Mammary epithelial cell (primary cell): ENCODE measurements at regions not wholly inside any gene's neighbourhood (a gene's known extent, or its start where the extent isn't known, plus 50 kb on each side); places are given as distances from the start of the nearest gene placed in this dataset.

Source experiments
- CTCF ChIP-seq, 2 donors: IDR thresholded peaks in 1 of 2; conservative IDR thresholded peaks in 1 of 2; 2 replicates each; pipeline ENCODE4 v1.5.1; 2011 to 2012; ENCODE audit warnings: inconsistent platforms in 2 of 2, low read length in 2 of 2, mild to moderate bottlenecking in 2 of 2, control low read depth in 1 of 2, low read depth in 1 of 2; ENCODE audit not compliant: insufficient read depth in 1 of 2; ENCODE audit errors: extremely low read depth in 1 of 2
- EZH2 ChIP-seq: IDR thresholded peaks from 2 replicates; pipeline ENCODE4 v1.6.1; 2012; ENCODE audit warnings: low read length, inconsistent platforms, borderline replicate concordance

DNA sequence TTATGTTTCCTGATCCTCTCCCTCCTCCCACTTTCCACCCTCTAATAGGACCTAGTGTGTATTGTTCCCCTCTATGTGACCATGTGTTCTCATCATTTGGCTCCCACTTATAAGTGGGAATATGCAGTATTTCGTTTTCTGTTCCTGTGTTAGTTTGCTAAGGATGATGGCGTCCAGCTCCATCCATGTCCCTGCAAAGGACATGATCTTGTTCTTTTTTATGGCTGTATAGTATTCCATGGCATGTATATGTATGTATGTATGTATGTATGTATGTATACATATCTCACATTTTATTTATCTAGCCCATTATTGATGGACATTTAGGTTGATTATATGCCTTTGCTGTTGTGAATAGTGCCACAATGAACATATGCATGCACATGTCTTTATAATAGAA is 188.7 kb downstream of the RFPL4B start:
- TF ChIP-seq EZH2 (no peak), CTCF (conservative IDR thresholded peaks at IDR 0.05 in 1 of 2, IDR thresholded peaks at IDR 0.05 in 1 of 2; ENCODE audit: extremely low read depth in 1 of 2, insufficient read depth in 1 of 2, low read depth in 1 of 2, low read length in 2 of 2) (no peak)
